ENCODE measurements at regions not wholly inside any gene's neighbourhood (a gene's known extent, or its start where the extent isn't known, plus 50 kb on each side); places are given as distances from the start of the nearest gene placed in this dataset.

DNA sequence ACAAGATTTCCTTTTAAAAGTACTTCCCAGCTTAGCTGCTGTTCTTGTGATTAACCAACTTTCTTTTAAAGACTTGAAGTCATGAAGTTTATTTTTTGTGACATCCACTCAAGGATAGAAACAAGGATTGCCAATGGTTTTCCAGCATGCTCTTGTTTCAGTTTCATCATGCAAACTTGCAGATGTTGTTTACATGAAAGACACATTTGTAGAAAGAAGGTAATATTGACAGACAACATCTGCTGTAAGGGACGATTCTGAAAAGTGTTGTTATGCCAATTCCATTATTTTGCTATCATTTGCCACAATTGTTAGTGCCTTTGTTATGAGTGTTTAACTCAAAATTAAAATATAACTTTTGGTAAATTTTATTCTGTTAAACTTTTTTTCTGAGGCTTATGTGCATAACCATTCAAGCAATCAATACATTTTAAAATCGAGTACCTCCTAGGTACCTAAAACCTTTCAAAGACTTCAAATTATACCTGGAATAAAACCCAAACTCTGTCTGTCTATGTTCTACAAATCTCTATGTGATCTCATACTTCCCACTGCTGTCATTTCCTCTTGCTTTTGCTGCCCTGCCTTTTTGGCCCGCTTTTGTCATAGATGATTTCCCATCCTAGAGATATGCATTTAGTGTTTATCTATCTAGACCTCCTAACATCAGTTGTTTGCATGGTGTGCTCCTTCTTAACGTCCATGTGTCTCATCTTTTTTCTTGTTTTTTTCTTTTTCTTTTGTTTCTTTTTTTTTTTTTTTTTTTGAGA is 630.4 kb downstream of the NR2F2 start:
- ATAC-seq: no peak
- TF ChIP-seq RARB (CRISPR knock-in tag; IDR thresholded peaks at IDR 0.05) (no peak), ZFP3 (CRISPR knock-in tag; IDR thresholded peaks at IDR 0.05) (no peak), ZFP30 (CRISPR knock-in tag; IDR thresholded peaks at IDR 0.05) (no peak), ZNF565 (CRISPR knock-in tag; conservative IDR thresholded peaks at IDR 0.05; ENCODE audit: low read depth) (no peak), SNAI2 (CRISPR knock-in tag; IDR thresholded peaks at IDR 0.05) (no peak), BACH2 (CRISPR knock-in tag; IDR thresholded peaks at IDR 0.05; ENCODE audit: borderline replicate concordance) (no peak), OSR1 (CRISPR knock-in tag; IDR thresholded peaks at IDR 0.05) (no peak), PPARA (CRISPR knock-in tag; IDR thresholded peaks at IDR 0.05; ENCODE audit: borderline replicate concordance) (no peak), ISL1 (CRISPR knock-in tag; IDR thresholded peaks at IDR 0.05) (no peak)
- TF ChIP-seq, protein P1, sequence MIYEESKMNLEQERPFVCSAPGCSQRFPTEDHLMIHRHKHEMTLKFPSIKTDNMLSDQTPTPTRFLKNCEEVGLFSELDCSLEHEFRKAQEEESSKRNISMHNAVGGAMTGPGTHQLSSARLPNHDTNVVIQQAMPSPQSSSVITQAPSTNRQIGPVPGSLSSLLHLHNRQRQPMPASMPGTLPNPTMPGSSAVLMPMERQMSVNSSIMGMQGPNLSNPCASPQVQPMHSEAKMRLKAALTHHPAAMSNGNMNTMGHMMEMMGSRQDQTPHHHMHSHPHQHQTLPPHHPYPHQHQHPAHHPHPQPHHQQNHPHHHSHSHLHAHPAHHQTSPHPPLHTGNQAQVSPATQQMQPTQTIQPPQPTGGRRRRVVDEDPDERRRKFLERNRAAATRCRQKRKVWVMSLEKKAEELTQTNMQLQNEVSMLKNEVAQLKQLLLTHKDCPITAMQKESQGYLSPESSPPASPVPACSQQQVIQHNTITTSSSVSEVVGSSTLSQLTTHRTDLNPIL (CRISPR knock-in tag; IDR thresholded peaks at IDR 0.05; ENCODE audit: low read depth): no peak

DNA sequence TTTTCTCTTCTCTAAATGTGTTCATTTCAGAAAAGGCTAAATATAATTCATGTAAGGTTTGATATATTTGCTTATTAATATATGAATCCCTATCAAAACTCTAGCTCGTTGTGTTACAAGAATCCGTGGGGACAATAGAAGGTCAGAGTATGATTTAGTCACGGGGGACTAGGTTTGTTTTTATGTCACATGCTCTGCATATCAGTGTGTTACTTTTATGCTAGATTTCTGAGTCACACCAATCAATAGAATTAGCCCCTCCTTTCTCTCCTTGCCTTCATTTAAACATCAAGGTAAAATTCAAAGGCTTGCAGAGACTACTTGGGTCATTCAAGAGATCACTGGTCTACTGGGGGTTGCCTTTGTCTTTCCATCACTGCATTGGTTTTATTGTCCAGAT is 636.1 kb downstream of the NR2F2 start:
- TF ChIP-seq, protein P2, sequence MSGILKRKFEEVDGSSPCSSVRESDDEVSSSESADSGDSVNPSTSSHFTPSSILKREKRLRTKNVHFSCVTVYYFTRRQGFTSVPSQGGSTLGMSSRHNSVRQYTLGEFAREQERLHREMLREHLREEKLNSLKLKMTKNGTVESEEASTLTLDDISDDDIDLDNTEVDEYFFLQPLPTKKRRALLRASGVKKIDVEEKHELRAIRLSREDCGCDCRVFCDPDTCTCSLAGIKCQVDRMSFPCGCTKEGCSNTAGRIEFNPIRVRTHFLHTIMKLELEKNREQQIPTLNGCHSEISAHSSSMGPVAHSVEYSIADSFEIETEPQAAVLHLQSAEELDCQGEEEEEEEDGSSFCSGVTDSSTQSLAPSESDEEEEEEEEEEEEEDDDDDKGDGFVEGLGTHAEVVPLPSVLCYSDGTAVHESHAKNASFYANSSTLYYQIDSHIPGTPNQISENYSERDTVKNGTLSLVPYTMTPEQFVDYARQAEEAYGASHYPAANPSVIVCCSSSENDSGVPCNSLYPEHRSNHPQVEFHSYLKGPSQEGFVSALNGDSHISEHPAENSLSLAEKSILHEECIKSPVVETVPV (CRISPR knock-in tag; IDR thresholded peaks at IDR 0.05): no peak
- TF ChIP-seq, protein P3, sequence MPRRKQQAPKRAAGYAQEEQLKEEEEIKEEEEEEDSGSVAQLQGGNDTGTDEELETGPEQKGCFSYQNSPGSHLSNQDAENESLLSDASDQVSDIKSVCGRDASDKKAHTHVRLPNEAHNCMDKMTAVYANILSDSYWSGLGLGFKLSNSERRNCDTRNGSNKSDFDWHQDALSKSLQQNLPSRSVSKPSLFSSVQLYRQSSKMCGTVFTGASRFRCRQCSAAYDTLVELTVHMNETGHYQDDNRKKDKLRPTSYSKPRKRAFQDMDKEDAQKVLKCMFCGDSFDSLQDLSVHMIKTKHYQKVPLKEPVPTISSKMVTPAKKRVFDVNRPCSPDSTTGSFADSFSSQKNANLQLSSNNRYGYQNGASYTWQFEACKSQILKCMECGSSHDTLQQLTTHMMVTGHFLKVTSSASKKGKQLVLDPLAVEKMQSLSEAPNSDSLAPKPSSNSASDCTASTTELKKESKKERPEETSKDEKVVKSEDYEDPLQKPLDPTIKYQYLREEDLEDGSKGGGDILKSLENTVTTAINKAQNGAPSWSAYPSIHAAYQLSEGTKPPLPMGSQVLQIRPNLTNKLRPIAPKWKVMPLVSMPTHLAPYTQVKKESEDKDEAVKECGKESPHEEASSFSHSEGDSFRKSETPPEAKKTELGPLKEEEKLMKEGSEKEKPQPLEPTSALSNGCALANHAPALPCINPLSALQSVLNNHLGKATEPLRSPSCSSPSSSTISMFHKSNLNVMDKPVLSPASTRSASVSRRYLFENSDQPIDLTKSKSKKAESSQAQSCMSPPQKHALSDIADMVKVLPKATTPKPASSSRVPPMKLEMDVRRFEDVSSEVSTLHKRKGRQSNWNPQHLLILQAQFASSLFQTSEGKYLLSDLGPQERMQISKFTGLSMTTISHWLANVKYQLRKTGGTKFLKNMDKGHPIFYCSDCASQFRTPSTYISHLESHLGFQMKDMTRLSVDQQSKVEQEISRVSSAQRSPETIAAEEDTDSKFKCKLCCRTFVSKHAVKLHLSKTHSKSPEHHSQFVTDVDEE (CRISPR knock-in tag; IDR thresholded peaks at IDR 0.05): no peak
- TF ChIP-seq, protein P4, sequence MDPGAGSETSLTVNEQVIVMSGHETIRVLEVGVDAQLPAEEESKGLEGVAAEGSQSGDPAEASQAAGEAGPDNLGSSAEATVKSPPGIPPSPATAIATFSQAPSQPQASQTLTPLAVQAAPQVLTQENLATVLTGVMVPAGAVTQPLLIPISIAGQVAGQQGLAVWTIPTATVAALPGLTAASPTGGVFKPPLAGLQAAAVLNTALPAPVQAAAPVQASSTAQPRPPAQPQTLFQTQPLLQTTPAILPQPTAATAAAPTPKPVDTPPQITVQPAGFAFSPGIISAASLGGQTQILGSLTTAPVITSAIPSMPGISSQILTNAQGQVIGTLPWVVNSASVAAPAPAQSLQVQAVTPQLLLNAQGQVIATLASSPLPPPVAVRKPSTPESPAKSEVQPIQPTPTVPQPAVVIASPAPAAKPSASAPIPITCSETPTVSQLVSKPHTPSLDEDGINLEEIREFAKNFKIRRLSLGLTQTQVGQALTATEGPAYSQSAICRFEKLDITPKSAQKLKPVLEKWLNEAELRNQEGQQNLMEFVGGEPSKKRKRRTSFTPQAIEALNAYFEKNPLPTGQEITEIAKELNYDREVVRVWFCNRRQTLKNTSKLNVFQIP (CRISPR knock-in tag; IDR thresholded peaks at IDR 0.05; ENCODE audit: borderline replicate concordance, low read depth): no peak
- TF ChIP-seq SNAI2 (CRISPR knock-in tag; IDR thresholded peaks at IDR 0.05) (no peak), TOX (CRISPR knock-in tag; IDR thresholded peaks at IDR 0.05; ENCODE audit: borderline replicate concordance) (no peak)
- TF ChIP-seq, protein P5, sequence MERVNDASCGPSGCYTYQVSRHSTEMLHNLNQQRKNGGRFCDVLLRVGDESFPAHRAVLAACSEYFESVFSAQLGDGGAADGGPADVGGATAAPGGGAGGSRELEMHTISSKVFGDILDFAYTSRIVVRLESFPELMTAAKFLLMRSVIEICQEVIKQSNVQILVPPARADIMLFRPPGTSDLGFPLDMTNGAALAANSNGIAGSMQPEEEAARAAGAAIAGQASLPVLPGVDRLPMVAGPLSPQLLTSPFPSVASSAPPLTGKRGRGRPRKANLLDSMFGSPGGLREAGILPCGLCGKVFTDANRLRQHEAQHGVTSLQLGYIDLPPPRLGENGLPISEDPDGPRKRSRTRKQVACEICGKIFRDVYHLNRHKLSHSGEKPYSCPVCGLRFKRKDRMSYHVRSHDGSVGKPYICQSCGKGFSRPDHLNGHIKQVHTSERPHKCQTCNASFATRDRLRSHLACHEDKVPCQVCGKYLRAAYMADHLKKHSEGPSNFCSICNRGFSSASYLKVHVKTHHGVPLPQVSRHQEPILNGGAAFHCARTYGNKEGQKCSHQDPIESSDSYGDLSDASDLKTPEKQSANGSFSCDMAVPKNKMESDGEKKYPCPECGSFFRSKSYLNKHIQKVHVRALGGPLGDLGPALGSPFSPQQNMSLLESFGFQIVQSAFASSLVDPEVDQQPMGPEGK (CRISPR knock-in tag; IDR thresholded peaks at IDR 0.05; ENCODE audit: borderline replicate concordance): no peak
- ATAC-seq: no peak

DNA sequence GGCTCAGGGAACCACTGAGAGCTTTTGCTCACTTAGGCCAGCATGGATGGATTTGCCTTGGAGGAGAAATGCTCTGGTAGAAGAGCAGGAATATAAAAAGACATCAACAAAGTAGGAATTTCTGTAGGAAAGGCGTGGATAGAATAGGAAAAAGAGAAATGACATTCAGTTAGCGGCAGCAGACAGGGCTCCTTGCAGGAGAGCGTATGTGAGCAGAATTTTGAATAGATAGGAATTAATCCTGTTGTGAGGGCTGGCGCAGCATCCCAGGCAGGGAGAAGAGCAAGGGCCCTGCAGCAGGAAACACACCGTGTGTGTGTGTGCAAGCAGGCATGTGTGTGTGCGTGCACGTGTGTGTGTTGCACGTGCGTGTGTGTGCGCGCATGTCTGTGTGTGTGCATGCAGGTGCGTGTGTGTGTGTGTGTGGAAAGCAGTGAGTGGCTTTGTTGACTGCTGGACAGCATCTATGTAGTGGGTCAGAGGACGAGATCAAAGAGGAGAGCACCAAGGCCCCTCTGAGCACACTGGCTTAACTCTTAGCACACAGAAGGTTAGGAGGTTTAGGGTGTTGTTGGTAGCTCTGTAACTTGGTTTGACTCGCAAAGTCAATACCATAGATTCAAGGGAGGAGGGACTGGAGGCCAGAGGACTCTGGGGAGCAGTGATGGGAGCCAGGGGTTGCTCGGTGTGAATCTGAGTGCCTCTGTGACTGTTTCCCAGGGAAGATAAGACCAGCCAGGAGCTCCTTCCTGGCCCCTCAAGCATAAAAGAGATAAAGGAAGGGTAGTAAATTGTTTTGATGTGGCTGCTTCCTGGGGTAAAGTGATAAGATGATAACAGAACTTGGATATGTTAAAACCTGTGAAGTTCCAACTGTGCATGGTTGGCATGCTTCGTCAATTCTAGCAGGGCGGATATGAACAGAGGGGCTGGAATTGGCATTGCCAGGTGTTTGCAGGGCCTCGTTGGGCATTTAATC is 639.5 kb downstream of the NR2F2 start:
- ATAC-seq: no peak
- no peak for TF ChIP-seq TCF4 (CRISPR knock-in tag; IDR thresholded peaks at IDR 0.05; ENCODE audit: borderline replicate concordance)
- TF ChIP-seq, protein P5 (CRISPR knock-in tag; IDR thresholded peaks at IDR 0.05; ENCODE audit: borderline replicate concordance): no peak
- TF ChIP-seq, protein P2 (CRISPR knock-in tag; IDR thresholded peaks at IDR 0.05): no peak
- TF ChIP-seq TOX (CRISPR knock-in tag; IDR thresholded peaks at IDR 0.05; ENCODE audit: borderline replicate concordance): no peak
- no peak for TF ChIP-seq CSDC2 (CRISPR knock-in tag; IDR thresholded peaks at IDR 0.05)
- TF ChIP-seq ARNTL (CRISPR knock-in tag; IDR thresholded peaks at IDR 0.05; ENCODE audit: borderline replicate concordance, low read depth): no peak
- no peak for TF ChIP-seq ZNF8 (CRISPR knock-in tag; IDR thresholded peaks at IDR 0.05)
- TF ChIP-seq GLIS3 (CRISPR knock-in tag; IDR thresholded peaks at IDR 0.05): no peak
- no peak for TF ChIP-seq RARB (CRISPR knock-in tag; IDR thresholded peaks at IDR 0.05)
- no peak for TF ChIP-seq ESRRG (CRISPR knock-in tag; IDR thresholded peaks at IDR 0.05)
- TF ChIP-seq ISL1 (CRISPR knock-in tag; IDR thresholded peaks at IDR 0.05): no peak
- TF ChIP-seq BACH2 (CRISPR knock-in tag; IDR thresholded peaks at IDR 0.05; ENCODE audit: borderline replicate concordance): no peak
- no peak for TF ChIP-seq ZFP30 (CRISPR knock-in tag; IDR thresholded peaks at IDR 0.05)
- TF ChIP-seq SNAI2 (CRISPR knock-in tag; IDR thresholded peaks at IDR 0.05): no peak
- TF ChIP-seq OSR1 (CRISPR knock-in tag; IDR thresholded peaks at IDR 0.05): no peak
- TF ChIP-seq ZC3H10 (CRISPR knock-in tag; IDR thresholded peaks at IDR 0.05): no peak

Measured in SK-N-SH treated with all-trans-retinoic acid at 6 μM for 48 hours (cell line).